Ectodermal cell (in vitro differentiated cells): ENCODE measurements at regions not wholly inside any gene's neighbourhood (a gene's known extent, or its start where the extent isn't known, plus 50 kb on each side); places are given as distances from the start of the nearest gene placed in this dataset.

Experiments used
- H3K27ac ChIP-seq: 2 replicates; pipeline ENCODE4 v1.7.0; 2013; ENCODE audit warnings: mild to moderate bottlenecking, low read depth, low read length; ENCODE audit not compliant: insufficient read depth, poor library complexity, severe bottlenecking
- H3K27me3 ChIP-seq: 2 replicates; pipeline ENCODE4 v1.7.0; 2013; ENCODE audit warnings: mild to moderate bottlenecking, low read length; ENCODE audit not compliant: insufficient read depth, control insufficient read depth, poor library complexity, severe bottlenecking
- H3K36me3 ChIP-seq: one replicate; pipeline ENCODE4 v1.7.0; 2013; ENCODE audit warnings: low read length; ENCODE audit not compliant: control insufficient read depth, insufficient read depth
- H3K4me1 ChIP-seq: one replicate; pipeline ENCODE4 v1.7.0; 2013; ENCODE audit warnings: low read length; ENCODE audit not compliant: control insufficient read depth, insufficient read depth
- H3K4me3 ChIP-seq: 2 replicates; pipeline ENCODE4 v1.7.0; 2013; ENCODE audit warnings: low read depth, low read length, control low read depth; ENCODE audit not compliant: insufficient read depth
- H3K9me3 ChIP-seq: 2 replicates; pipeline ENCODE4 v1.7.0; 2013; ENCODE audit warnings: mild to moderate bottlenecking, low read length, moderate library complexity; ENCODE audit not compliant: control insufficient read depth
- WGBS, 2 experiments: methylation state at CpG; one replicate each; pipeline ENCODE4 v1.1.7; 2013; ENCODE audit warnings: missing lambda C conversion rate in 2 of 2; 5-methylcytosine and 5-hydroxymethylcytosine counted together

GRCh38 chr19:31988256-31988655, 357.2 kb upstream of the ZNF507 start:
- H3K9me3 ChIP-seq: no peaks in the 10 kb centered on the region
- H3K27me3 ChIP-seq: no peaks in the 10 kb centered on the region
- whole genome bisulfite sequencing, 2 experiments: 89% methylated on average over 2 of the region's 2 CpGs
- no peaks in the 10 kb centered on the region for H3K36me3 ChIP-seq
- no peak overlapping the region for H3K27ac ChIP-seq
- H3K4me1 ChIP-seq: no peaks in the 10 kb centered on the region
- no peak overlapping the region for H3K4me3 ChIP-seq

- H3K27me3 ChIP-seq: no peaks in the 10 kb centered on the region
- no peaks in the 10 kb centered on the region for H3K4me1 ChIP-seq
- 90 to 92% methylated on average over 16 of the region's 16 CpGs for WGBS, 2 experiments
- no peak overlapping the region for H3K4me3 ChIP-seq
- no peaks in the 10 kb centered on the region for H3K9me3 ChIP-seq
- no peaks in the 10 kb centered on the region for H3K36me3 ChIP-seq
- H3K27ac ChIP-seq: no peak overlapping the region
Observed at GRCh38 chr19:31991984-31992655, 353.3 kb upstream of the ZNF507 start.

- Histone ChIP-seq H3K27me3 (no peaks in the 10 kb centered on the region), H3K4me1 (no peaks in the 10 kb centered on the region), H3K36me3 (no peaks in the 10 kb centered on the region), H3K27ac (no peak overlapping the region), H3K9me3 (no peaks in the 10 kb centered on the region), H3K4me3 (no peak overlapping the region)
- WGBS, 2 experiments: 93 to 94% methylated on average over 3 of the region's 3 CpGs
Observed at GRCh38 chr19:31992750-31993149, 352.7 kb upstream of the ZNF507 start.

GRCh38 chr19:31995546-31995945, 349.9 kb upstream of the ZNF507 start:
- Histone ChIP-seq H3K4me1 (no peaks in the 10 kb centered on the region), H3K27ac (no peak overlapping the region), H3K9me3 (no peaks in the 10 kb centered on the region), H3K27me3 (no peaks in the 10 kb centered on the region), H3K36me3 (no peaks in the 10 kb centered on the region), H3K4me3 (no peak overlapping the region)

- no peak overlapping the region for H3K4me3 ChIP-seq
Observed at GRCh38 chr19:32010071-32010470, 335.3 kb upstream of the ZNF507 start.

GRCh38 chr19:32012206-32012605, 333.2 kb upstream of the ZNF507 start:
- no peak overlapping the region for H3K27ac ChIP-seq
- no peaks in the 10 kb centered on the region for H3K27me3 ChIP-seq
- 94 to 97% methylated on average over 6 of the region's 6 CpGs for WGBS, 2 experiments
- no peaks in the 10 kb centered on the region for H3K36me3 ChIP-seq
- H3K4me1 ChIP-seq: no peaks in the 10 kb centered on the region
- H3K4me3 ChIP-seq: no peak overlapping the region
- H3K9me3 ChIP-seq: no peaks in the 10 kb centered on the region

More at GRCh38 chr19:32010071-32010470, 335.3 kb upstream of the ZNF507 start:
- Histone ChIP-seq H3K36me3 (no peaks in the 10 kb centered on the region), H3K4me1 (no peaks in the 10 kb centered on the region), H3K9me3 (no peaks in the 10 kb centered on the region), H3K27ac (no peak overlapping the region), H3K27me3 (no peaks in the 10 kb centered on the region)
- 91 to 95% methylated on average over 12 of the region's 12 CpGs for WGBS, 2 experiments

GRCh38 chr19:32012886-32013631, 332.4 kb upstream of the ZNF507 start:
- Histone ChIP-seq H3K27ac (no peak overlapping the region), H3K36me3 (no peaks in the 10 kb centered on the region), H3K4me3 (no peak overlapping the region), H3K9me3 (no peaks in the 10 kb centered on the region), H3K4me1 (no peaks in the 10 kb centered on the region), H3K27me3 (no peaks in the 10 kb centered on the region)
- WGBS, 2 experiments: 79 to 81% methylated on average over 6 of the region's 6 CpGs

- Histone ChIP-seq H3K4me1 (no peaks in the 10 kb centered on the region), H3K9me3 (no peaks in the 10 kb centered on the region), H3K36me3 (no peaks in the 10 kb centered on the region), H3K27me3 (no peaks in the 10 kb centered on the region), H3K4me3 (no peak overlapping the region), H3K27ac (no peak overlapping the region)
- WGBS, 2 experiments: 92 to 93% methylated on average over 9 of the region's 9 CpGs
Observed at GRCh38 chr19:32017176-32017953, 328.0 kb upstream of the ZNF507 start.

- Histone ChIP-seq H3K27me3 (no peaks in the 10 kb centered on the region), H3K4me1 (no peaks in the 10 kb centered on the region), H3K36me3 (no peaks in the 10 kb centered on the region), H3K9me3 (no peaks in the 10 kb centered on the region), H3K4me3 (no peak overlapping the region), H3K27ac (no peak overlapping the region)
- 91 to 96% methylated on average over 5 to 6 of the region's 6 CpGs for WGBS, 2 experiments
Observed at GRCh38 chr19:32018014-32018413, 327.4 kb upstream of the ZNF507 start.

GRCh38 chr19:32020538-32020937, 324.9 kb upstream of the ZNF507 start:
- H3K36me3 ChIP-seq: no peaks in the 10 kb centered on the region
- WGBS, 2 experiments: 86 to 90% methylated on average over 2 of the region's 2 CpGs
- H3K27me3 ChIP-seq: no peaks in the 10 kb centered on the region
- H3K4me1 ChIP-seq: no peaks in the 10 kb centered on the region
- no peak overlapping the region for H3K27ac ChIP-seq
- no peaks in the 10 kb centered on the region for H3K9me3 ChIP-seq
- no peak overlapping the region for H3K4me3 ChIP-seq
